ENCODE measurements at regions not wholly inside any gene's neighbourhood (a gene's known extent, or its start where the extent isn't known, plus 50 kb on each side); places are given as distances from the start of the nearest gene placed in this dataset.
A peak's percentile ranks its signal among the peaks of the same experiment; 100 is the strongest.

DNA sequence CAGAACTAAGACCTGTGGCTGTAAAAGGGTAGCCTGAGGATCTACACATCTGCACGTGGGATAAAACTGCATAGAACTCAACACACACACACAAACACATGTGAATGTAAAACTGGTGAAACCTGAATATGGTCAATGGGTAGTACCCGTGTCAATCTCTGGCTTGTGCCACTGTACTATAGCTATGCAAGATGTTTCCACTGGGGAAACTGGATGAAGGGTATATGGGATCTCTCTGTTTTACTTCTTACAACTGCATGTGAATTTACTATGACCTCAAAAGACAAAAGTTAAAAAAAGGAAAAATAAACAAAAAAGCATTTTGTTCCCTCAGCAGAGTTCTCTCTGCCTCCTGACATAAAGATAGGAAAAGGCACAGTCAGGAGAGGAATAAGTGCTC, 143.3 kb upstream of the LHX1 start:
- TF ChIP-seq, protein P1, sequence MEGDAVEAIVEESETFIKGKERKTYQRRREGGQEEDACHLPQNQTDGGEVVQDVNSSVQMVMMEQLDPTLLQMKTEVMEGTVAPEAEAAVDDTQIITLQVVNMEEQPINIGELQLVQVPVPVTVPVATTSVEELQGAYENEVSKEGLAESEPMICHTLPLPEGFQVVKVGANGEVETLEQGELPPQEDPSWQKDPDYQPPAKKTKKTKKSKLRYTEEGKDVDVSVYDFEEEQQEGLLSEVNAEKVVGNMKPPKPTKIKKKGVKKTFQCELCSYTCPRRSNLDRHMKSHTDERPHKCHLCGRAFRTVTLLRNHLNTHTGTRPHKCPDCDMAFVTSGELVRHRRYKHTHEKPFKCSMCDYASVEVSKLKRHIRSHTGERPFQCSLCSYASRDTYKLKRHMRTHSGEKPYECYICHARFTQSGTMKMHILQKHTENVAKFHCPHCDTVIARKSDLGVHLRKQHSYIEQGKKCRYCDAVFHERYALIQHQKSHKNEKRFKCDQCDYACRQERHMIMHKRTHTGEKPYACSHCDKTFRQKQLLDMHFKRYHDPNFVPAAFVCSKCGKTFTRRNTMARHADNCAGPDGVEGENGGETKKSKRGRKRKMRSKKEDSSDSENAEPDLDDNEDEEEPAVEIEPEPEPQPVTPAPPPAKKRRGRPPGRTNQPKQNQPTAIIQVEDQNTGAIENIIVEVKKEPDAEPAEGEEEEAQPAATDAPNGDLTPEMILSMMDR (IDR thresholded peaks at IDR 0.05; ENCODE audit: unreplicated experiment), result no peak
- Mint-ChIP-seq H3K27ac (no peak overlapping the region), H3K27me3 (no peaks in the 10 kb centered on the region), H3K4me1 (ENCODE audit: low read depth) (peaks cover 44% of the 10 kb centered on the region), H3K9me3 (ENCODE audit: low read depth) (peaks cover 3% of the 10 kb centered on the region), H3K36me3 (ENCODE audit: insufficient read depth) (no peaks in the 10 kb centered on the region), H3K4me3 (ENCODE audit: low read depth) (no peak overlapping the region)
- no peak for DNase-seq (ENCODE audit: low spot score, unreplicated experiment)

DNA sequence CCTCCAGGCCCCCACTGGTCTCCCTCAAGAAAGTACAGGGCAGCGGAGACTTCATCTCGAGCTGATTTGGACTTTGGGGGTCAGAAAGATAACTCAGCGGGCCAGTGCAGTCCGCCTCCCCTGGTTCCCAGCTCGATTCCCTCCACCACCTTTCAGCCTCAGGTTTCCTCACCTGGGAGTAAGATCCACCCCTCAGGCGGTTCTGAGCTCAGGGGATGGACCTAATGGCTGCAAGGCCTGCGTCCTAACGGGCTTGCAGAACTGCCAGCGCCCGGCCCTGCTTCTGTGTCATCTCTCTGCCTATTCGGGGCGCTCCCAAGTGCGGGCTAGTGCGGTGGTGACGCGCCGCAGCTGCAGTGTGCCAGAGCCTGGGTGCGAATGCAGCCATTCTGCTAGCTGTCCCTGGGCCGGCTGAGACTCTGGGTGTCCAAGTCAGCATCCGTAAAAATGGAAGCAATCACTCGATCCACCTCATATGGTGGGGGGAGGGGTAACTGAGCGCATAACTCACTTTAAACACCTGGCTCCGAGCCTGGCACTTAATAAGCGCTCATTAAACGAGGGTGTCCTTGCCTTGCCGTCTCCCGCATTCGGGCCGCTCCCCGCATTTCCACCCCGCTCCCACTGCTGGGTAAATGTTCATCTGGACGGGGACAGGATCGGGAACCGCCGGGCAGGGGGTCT, 129.6 kb upstream of the LHX1 start:
- H3K9me3 Mint-ChIP-seq (ENCODE audit: low read depth), result no peaks in the 10 kb centered on the region
- peaks cover 47% of the 10 kb centered on the region for H3K27me3 Mint-ChIP-seq
- DNase-seq (ENCODE audit: low spot score, unreplicated experiment), result no peak
- H3K4me3 Mint-ChIP-seq (ENCODE audit: low read depth), result no peak overlapping the region
- H3K27ac Mint-ChIP-seq, result no peak overlapping the region
- TF ChIP-seq, protein P1 (IDR thresholded peaks at IDR 0.05; ENCODE audit: unreplicated experiment), result no peak
- no peaks in the 10 kb centered on the region for H3K36me3 Mint-ChIP-seq (ENCODE audit: insufficient read depth)
- peaks cover 2% of the 10 kb centered on the region for H3K4me1 Mint-ChIP-seq (ENCODE audit: low read depth)

DNA sequence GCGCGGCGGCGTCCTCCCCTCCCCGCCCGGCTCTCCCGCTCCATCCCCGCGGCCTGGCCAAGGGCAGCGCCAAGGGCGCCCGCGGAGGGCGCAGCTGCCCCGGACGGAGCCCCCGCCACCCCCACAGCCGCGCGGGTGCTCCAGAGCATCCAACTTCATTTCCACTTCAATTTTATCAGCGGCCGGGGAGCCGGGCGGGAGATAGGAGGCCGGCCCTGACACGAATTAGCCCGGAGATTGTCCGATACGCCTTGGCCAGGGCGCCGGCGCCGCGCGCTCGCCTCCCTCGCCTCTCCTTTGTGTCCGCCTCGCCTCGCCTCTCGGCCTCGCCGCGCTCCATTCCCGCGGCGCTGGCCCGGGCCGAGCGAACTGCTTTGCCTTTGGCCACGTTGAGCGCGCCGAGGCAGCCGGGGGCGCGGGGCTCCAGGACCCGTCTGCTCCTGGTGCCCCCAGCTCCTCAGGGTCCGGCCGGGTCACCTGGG, 129.1 kb upstream of the LHX1 start:
- H3K9me3 Mint-ChIP-seq (ENCODE audit: low read depth), result no peaks in the 10 kb centered on the region
- no peaks in the 10 kb centered on the region for H3K36me3 Mint-ChIP-seq (ENCODE audit: insufficient read depth)
- peaks cover 2% of the 10 kb centered on the region for H3K4me1 Mint-ChIP-seq (ENCODE audit: low read depth)
- TF ChIP-seq, protein P1 (IDR thresholded peaks at IDR 0.05; ENCODE audit: unreplicated experiment), result peak; percentile 14
- H3K27ac Mint-ChIP-seq, result no peak overlapping the region
- no peak for DNase-seq (ENCODE audit: low spot score, unreplicated experiment)
- peaks cover 51% of the 10 kb centered on the region for H3K27me3 Mint-ChIP-seq
- H3K4me3 Mint-ChIP-seq (ENCODE audit: low read depth), result peak overlapping the region; percentile 65

DNA sequence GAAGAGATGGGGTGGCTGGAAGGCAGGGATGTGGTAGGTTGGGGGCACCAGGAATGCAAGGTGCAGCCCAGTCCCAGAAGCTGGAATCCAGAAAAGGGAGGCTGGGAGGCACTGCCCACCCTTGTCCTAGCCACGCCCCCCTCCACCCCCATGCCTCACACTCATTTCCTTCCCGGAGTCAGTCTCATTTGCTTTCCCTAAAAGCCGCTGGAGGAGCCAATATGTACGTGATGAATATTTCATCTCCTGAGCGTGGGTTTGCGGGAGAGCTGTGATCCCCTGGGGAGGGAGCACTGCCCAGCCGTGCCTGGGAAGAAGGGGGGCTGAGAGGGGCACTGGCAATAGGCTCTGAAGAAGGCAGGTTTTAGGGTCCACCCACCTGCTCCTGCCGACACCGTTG, 124.5 kb upstream of the LHX1 start:
- no peak for DNase-seq (ENCODE audit: low spot score, unreplicated experiment)
- peaks cover 19% of the 10 kb centered on the region for H3K4me1 Mint-ChIP-seq (ENCODE audit: low read depth)
- H3K27me3 Mint-ChIP-seq, result peaks cover 61% of the 10 kb centered on the region
- no peak overlapping the region for H3K27ac Mint-ChIP-seq
- no peaks in the 10 kb centered on the region for H3K36me3 Mint-ChIP-seq (ENCODE audit: insufficient read depth)
- no peak overlapping the region for H3K4me3 Mint-ChIP-seq (ENCODE audit: low read depth)
- no peaks in the 10 kb centered on the region for H3K9me3 Mint-ChIP-seq (ENCODE audit: low read depth)
- TF ChIP-seq, protein P1 (IDR thresholded peaks at IDR 0.05; ENCODE audit: unreplicated experiment), result no peak

- Mint-ChIP-seq H3K27ac (no peak overlapping the region), H3K27me3 (peaks cover 60% of the 10 kb centered on the region), H3K36me3 (ENCODE audit: insufficient read depth) (no peaks in the 10 kb centered on the region), H3K4me1 (ENCODE audit: low read depth) (peaks cover 25% of the 10 kb centered on the region), H3K9me3 (ENCODE audit: low read depth) (no peaks in the 10 kb centered on the region), H3K4me3 (ENCODE audit: low read depth) (no peak overlapping the region)
- DNase-seq (ENCODE audit: low spot score, unreplicated experiment), result no peak
- TF ChIP-seq, protein P1 (IDR thresholded peaks at IDR 0.05; ENCODE audit: unreplicated experiment), result no peak
Measured at GRCh38 chr17:36813357-36813756, 123.9 kb upstream of the LHX1 start.
